NOMO-1 (cell line): ENCODE measurements at regions not wholly inside any gene's neighbourhood (a gene's known extent, or its start where the extent isn't known, plus 50 kb on each side); places are given as distances from the start of the nearest gene placed in this dataset.
"Not testable (repeated sequence)": the region's sequence is repeated elsewhere in the genome, so short reads cannot be mapped to it uniquely, and the experiment has no call there.

Source experiments
- DNase-seq, 2 experiments: peaks; one replicate each; lab custom pipeline; 2025; ENCODE audit not compliant: unreplicated experiment in 2 of 2; lab: John Stamatoyannopoulos, UW

DNA sequence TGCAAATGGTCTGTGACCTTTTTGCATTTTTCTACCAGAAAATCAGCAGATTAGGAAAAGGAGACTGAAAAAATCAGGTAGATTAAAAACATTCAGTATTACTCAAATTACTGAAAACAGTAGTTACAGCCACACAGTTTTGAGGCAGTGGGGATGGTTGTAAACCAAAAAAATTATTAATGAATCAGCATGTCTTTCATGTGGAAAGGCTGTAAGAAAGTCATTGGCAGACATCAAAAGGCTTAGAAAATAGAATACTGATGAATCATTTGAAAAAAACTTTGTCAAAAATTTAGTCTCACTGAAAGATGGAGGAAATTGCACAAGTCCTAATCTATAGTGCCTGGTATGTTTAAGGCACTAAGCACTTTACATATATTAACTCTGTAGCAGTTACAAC, 133.9 kb upstream of the GCFC2 start:
- no peak for DNase-seq

GRCh38 chr2:75834588-75834987, 123.9 kb upstream of the GCFC2 start:
- not testable (repeated sequence) for DNase-seq

- DNase-seq = no peak
These were observed 122.7 kb upstream of the GCFC2 start for GRCh38 chr2:75833386-75833785.

GRCh38 chr2:75828826-75829225, 118.1 kb upstream of the GCFC2 start:
- DNase-seq = no peak

DNA sequence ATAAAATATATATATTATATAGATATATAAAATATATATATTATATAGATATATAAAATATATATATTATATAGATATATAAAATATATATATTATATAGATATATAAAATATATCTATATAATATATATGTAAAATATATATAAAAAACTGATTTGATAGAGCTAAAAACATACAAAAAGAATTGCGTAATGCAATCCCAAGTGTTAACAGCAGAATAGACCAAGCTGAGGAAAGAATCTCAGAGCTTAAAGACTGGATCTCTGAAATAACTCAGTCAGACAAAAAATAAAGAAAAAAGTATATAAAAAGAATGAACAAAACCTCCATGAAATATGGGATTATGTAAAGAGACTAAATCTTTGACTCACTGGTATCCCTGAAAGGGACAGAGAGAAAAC, 112.8 kb upstream of the GCFC2 start:
- DNase-seq = not testable (repeated sequence)

GRCh38 chr2:75822336-75822735, 111.6 kb upstream of the GCFC2 start:
- no peak for DNase-seq

DNA sequence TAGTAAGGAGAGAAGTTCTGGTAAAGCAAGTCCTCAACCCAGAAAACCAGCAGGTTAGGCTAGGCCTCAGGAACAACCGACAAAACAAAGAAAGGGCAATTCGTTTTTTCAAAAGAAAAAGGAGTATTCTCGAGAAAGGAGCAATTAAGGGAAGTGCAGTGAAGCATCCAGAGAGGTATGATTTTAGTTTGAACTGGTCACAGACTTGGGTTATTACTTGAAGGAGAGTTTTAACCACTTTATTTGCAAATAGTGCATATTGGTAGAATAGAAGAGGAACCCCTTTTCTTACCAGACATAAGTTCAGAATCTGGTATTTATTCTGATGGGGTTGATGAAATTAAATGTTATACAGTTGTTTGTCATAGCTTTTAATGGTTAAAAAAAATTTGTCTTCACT, 110.0 kb upstream of the GCFC2 start:
- no peak for DNase-seq

DNA sequence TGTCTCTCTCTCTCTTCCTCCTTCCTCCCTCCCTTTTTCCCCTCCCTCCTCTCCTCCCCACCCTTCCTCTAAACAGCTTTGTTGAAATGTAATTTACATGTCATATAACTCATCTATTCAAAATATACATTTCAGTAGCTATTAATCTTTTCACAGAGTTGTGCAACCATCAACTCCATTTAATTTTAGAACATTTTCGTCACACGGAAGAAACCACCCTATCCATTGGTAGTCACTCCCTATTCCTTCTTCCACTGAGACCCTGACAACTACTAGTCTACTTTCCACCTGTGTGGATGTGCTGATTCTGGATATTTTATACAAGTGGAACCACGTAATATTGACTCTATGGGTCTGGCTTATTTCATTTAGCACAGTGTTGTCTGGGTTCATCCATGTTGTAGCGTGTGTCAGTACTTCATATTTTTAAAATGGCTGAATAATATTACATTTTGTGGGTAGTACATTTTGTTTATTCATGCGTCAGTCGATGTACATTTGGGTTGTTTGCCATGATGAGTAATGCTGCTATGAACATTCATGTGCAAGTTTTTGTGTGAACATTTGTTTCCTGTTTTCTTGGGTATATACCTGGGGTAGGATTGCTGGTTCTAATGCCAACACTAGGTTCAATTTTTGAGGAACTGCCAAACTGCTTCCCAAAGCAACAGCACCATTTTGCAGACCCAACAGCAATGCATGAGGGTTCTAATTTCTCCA, 100.1 kb upstream of the GCFC2 start:
- DNase-seq = no peak

DNA sequence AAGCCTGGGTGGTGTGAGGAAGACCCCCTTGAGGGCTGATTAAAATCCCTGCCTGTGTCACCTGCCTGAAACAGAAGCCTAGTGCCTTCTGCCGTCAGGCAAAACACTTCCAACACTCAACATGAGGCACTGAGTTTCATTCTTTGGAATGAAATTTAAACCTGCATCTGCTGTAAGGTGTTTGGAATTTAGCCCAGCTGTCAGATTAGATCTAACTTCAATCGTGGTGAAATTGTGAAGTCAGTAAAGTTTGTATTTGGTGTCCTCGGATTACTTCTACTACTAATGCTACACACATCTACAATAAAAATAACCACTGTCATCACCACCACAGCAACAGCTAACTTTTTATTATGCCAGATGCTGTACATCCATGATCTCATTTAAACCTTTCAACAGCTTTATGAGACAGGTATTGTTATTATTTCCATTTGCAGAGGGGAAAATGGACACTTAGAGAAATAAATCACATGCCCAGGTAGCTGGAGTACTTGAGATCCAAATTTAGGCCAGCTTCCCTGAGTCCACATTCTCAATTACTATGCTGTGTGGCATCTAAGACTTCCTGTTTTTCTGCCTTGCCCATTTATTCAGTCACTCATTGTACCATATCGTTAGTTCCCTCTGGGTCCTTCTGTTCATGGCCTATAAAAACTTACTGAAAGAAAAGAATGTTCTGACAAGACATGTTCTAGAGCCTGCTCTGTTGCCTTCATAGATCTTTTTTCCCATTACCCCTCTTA, 98.2 kb upstream of the GCFC2 start:
- DNase-seq = no peak

DNA sequence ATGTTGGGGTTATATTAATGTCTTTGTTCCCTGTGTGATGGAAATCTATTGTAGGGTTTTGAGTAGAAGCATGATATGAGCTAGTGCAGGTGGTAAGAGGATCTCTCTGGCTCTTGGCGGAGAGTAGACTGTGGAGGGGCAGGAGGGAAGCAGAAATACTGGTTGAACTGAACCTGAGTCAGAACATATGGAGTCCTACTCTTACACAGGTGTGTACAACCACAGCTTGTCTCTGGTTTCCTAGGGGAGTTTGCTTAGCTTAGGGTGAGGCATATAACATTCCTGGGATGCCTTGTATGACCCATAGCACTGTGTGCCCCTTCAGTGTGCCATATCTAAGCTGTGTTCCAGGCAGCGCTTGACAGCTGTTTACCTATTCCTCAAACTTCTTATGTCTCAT, 97.3 kb upstream of the GCFC2 start:
- no peak for DNase-seq

DNA sequence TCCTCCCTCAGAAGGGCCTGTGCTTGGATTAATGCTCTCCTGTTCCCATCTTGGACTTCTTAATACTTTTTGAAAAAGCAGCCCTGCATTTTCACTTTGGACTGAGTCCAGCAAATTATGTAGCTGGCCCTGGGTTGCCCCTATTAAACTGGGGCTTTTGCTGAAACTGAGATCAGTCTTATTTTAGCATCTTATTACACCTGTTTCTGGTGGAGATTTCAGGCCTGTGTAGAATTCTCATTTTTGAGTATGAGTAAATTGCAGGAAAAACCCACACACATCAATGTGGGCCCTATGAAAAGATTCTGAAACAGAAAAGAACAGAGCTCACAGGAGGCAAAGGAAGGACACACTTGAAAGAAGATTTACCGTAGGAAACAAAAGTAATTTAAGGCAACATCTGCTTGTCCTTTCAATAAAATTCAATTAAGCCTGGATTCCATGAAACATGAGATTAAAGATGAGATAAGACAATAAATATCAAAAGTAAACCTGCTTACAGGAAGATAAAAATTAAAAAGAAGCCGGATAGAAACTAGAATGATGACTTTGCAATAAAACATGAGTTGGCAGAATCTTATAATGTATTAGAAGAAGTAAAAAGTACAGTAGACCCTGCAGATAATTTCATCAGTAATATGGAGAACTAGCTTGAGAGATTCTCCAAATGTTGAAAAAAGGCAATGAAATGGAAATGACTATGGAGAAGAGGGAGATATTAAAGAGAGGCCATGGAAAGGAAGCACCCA, 90.7 kb upstream of the GCFC2 start:
- no peak for DNase-seq

DNA sequence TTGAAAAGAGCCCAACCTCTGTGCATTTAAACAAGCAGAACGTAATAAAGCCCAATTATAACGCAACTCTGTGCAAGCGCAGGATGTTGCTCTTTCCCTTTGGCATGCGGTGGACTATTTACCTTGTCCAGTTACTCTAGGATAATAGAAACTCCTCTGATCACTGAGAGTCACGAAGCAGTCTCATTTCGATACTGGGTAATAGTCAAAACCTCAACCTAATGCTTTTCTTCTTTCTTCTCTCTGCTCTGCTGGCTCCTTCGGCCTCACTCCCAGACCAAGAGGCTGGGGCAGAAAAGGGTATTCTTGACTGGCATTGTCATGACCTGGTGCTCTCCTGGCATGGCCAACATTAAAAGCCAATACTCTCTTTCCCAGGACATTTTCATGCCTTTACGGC, 89.7 kb upstream of the GCFC2 start:
- DNase-seq = no peak

DNA sequence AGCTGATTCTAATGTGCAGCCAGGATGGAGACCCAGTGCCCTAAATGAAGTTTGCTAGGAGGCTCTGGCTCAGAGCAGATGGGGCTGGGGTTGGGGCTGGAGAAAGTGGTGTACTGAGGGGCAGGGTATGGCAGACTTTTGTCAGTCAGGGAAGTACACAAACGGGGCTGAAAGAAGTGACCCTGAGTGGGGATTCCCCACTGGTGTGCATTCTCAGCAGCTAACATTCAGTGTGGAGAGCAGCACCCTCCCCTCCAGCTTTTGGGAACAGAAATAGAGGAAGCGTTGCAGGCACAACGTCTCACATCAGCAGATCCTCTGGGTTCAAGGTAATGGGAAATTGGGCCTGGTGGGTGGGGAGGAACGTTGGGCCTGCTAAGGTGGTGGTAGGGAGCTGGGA, 89.1 kb upstream of the GCFC2 start:
- no peak for DNase-seq

DNA sequence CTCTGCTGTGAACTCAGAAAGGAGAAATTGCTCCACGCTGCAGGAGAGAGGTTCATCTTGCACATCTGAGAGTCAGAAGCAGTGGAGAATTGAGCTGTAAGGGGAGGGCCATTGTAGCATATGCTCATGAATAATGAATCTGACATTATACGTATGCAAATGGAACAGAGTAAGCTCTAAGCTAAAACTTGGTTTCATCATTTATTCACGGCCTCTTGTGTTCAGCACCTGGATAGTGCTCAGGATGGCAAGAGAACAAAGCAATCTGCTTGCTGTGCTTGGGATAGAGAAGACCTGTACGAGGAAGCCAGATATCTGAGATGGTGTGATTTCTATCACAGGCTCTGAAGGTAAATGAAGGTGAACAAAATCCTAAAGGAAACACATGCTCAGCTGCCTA, 87.9 kb upstream of the GCFC2 start:
- no peak for DNase-seq

GRCh38 chr2:75792996-75793395, 82.3 kb upstream of the GCFC2 start:
- DNase-seq = no peak

DNA sequence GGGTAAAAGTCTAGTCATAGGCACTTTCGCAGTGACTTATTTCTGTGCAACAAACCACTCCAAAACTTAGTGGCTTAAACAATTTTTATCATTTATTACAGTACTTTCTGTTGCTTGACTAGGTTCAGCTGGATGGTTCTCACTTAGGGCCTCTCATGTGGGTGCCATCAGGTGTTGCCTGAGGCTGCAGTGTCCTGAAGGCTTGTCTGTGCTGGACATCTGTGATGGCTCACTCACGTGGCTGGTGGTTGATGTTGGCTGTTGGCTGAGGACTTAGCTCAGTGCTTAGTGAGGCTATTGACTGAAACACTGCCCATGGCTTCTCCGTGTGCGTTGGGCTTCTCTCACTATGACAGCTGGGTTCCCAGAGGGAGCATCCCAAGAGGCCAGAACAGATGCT, 81.4 kb upstream of the GCFC2 start:
- DNase-seq = no peak

- no peak for DNase-seq
These were observed 80.2 kb upstream of the GCFC2 start for GRCh38 chr2:75790814-75791467.

DNA sequence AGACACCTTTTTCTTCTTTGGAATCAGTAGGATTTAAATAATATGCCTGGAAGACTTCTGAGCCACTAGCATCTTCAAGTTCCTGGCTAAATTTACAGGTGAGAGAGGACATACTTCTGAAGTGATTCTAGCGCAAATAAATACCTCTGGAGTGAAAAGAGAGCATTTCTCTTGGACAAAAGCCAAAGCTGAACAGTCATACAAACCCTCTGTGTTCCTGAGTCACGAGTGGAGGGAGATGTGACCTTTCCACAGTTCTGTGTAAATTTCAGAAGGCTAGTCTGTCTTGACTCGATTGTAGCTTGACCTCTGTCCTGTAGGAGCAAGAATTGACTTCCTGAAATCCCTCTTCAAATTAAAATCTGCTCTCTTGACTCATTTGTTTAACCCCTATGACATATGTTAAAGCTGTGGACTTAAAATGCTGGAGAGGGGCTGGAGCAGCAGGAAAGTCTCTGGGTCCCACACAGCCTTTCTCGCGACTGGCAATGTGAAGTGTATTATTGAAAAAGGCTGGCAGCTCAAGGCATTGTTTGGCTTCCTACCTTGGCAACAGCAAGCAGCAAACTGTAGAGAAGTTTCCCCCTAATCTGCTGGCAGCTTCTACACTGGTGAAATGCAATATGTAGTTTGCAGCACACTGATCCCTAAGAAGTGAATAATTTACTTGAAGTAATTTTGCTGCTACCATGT, 79.6 kb upstream of the GCFC2 start:
- DNase-seq = no peak

DNA sequence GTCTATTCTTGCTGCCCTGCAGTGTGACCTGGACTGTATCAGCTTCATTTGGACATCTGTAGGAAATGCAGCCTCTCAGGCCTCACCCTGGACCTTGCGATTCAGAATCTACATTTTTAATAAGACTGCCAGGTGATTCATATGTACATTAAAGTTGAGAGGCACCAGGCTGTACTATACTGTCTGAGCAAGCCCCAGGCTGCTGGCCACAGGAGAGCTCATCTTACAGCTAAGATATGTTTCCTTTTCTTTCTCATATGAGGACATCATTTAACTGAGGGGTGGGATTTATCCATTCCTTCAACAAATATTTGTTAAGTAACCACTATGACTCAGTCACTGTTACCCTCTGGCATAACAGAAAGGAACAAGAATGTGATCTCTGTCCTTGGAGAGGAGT, 78.2 kb upstream of the GCFC2 start:
- DNase-seq = no peak

DNA sequence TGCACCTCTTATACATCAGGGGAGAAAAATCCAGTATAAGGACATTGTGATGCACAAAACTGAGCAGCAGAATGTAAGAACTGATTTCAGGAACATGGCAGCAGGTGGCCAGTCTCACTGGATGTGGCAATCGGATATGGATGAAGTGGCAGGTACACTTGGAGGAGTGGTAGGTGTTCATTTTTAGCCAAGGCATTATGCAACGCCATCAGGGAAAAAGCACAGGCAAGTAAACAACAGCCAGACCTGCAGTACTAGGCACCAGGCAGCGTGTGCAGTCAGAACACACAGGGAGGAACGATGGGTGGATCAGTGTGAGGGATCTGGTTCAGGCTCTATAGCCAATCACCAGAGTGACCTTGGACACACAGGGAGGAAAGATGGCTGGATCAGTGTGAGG, 77.4 kb upstream of the GCFC2 start:
- no peak for DNase-seq
